ENCODE measurements at regions not wholly inside any gene's neighbourhood (a gene's known extent, or its start where the extent isn't known, plus 50 kb on each side); places are given as distances from the start of the nearest gene placed in this dataset.

DNA sequence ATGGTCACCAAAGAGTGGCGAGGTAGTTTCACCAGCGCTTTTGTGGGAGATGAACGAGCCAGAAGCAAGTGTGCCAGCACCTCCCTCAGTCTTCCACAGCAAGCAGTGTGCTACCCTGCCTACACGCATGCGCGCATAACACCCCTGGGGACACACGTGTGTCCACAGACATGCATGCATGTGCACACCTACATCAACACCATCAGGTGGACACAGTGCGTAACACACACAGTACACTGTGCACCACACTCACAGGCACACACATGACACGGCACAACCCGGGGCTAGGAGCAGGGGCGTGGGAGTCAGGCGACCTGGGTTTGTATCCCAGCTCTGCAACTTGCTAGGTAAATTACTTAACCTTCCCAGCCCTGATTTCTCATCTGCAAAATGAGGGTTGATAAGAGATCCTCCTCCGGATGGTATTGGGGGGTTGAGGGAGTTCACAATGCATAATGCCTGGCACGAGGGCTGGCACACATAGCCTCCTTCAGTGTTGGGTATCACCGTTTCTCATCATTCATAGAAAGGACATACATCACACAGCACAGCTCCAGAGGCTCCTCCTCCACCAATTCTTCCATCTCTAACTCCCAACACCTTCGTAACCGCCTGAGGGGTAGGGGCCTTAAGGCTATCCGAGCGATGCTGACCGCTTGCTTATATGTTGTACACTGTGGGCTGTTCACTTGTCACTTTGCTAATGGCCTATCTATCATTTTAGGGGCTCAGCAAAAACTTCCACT lies 174.9 kb downstream of the SMAD6 start:
- TF ChIP-seq TCF12 (IDR thresholded peaks at IDR 0.05; ENCODE audit: low read depth) (no peak), RAD21 (IDR thresholded peaks at IDR 0.05; ENCODE audit: low read depth) (no peak), REST (IDR thresholded peaks at IDR 0.05; ENCODE audit: low read depth) (no peak), FOXM1 (IDR thresholded peaks at IDR 0.05; ENCODE audit: borderline replicate concordance, low read depth) (no peak), EGR1 (IDR thresholded peaks at IDR 0.05) (no peak), TAF1 (IDR thresholded peaks at IDR 0.05; ENCODE audit: low read depth) (no peak), NFIC (IDR thresholded peaks at IDR 0.05) (no peak), TEAD4 (IDR thresholded peaks at IDR 0.05) (no peak), EP300 (IDR thresholded peaks at IDR 0.05; ENCODE audit: borderline replicate concordance) (no peak), CREB1 (IDR thresholded peaks at IDR 0.05; ENCODE audit: low read depth) (no peak), ZBTB7A (IDR thresholded peaks at IDR 0.05; ENCODE audit: low read depth) (no peak), YY1 (IDR thresholded peaks at IDR 0.05; ENCODE audit: low read depth) (no peak), CEBPB (IDR thresholded peaks at IDR 0.05) (no peak)
- TF ChIP-seq, protein P1, sequence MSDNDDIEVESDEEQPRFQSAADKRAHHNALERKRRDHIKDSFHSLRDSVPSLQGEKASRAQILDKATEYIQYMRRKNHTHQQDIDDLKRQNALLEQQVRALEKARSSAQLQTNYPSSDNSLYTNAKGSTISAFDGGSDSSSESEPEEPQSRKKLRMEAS (IDR thresholded peaks at IDR 0.05) = no peak
- TF ChIP-seq, protein P2, sequence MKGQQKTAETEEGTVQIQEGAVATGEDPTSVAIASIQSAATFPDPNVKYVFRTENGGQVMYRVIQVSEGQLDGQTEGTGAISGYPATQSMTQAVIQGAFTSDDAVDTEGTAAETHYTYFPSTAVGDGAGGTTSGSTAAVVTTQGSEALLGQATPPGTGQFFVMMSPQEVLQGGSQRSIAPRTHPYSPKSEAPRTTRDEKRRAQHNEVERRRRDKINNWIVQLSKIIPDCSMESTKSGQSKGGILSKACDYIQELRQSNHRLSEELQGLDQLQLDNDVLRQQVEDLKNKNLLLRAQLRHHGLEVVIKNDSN (IDR thresholded peaks at IDR 0.05) = no peak

- TF ChIP-seq CREB1 (IDR thresholded peaks at IDR 0.05; ENCODE audit: low read depth) (no peak), NFIC (IDR thresholded peaks at IDR 0.05) (no peak), EP300 (IDR thresholded peaks at IDR 0.05; ENCODE audit: borderline replicate concordance) (no peak), FOXM1 (IDR thresholded peaks at IDR 0.05; ENCODE audit: borderline replicate concordance, low read depth) (no peak), EGR1 (IDR thresholded peaks at IDR 0.05) (no peak), TCF12 (IDR thresholded peaks at IDR 0.05; ENCODE audit: low read depth) (no peak), TEAD4 (IDR thresholded peaks at IDR 0.05) (no peak), YY1 (IDR thresholded peaks at IDR 0.05; ENCODE audit: low read depth) (no peak), REST (IDR thresholded peaks at IDR 0.05; ENCODE audit: low read depth) (no peak), ZBTB7A (IDR thresholded peaks at IDR 0.05; ENCODE audit: low read depth) (no peak), TAF1 (IDR thresholded peaks at IDR 0.05; ENCODE audit: low read depth) (no peak), CEBPB (IDR thresholded peaks at IDR 0.05) (no peak), RAD21 (IDR thresholded peaks at IDR 0.05; ENCODE audit: low read depth) (no peak)
- TF ChIP-seq, protein P1 (IDR thresholded peaks at IDR 0.05) = no peak
- TF ChIP-seq, protein P2 (IDR thresholded peaks at IDR 0.05) = no peak
Measured at GRCh38 chr15:66877477-66878271, 175.6 kb downstream of the SMAD6 start.

DNA sequence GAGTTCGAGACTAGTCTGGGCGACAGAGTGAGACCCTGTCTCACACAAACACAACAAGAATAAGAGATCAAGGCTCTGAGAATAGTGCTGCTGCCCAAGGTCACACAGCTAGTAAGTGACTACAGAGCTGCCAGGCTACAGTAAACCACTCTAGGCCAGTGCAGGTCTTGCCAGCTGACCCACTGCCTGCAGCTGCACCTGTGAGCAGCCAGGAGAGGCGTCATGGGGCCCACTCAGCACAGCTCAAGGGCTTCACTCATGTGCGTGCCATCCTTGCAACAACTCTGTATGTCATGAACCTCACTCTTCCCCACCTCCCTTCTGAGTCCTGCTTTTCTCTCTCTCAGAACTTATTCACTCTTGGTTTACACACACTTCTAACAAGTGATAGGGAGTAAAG lies 176.7 kb downstream of the SMAD6 start:
- no peak for TF ChIP-seq EGR1 (IDR thresholded peaks at IDR 0.05)
- no peak for TF ChIP-seq RAD21 (IDR thresholded peaks at IDR 0.05; ENCODE audit: low read depth)
- no peak for TF ChIP-seq NFIC (IDR thresholded peaks at IDR 0.05)
- TF ChIP-seq, protein P2 (IDR thresholded peaks at IDR 0.05) = no peak
- no peak for TF ChIP-seq TCF12 (IDR thresholded peaks at IDR 0.05; ENCODE audit: low read depth)
- no peak for TF ChIP-seq TAF1 (IDR thresholded peaks at IDR 0.05; ENCODE audit: low read depth)

GRCh38 chr15:66879531-66880368 lies 177.7 kb downstream of the SMAD6 start:
- TF ChIP-seq RAD21 (IDR thresholded peaks at IDR 0.05; ENCODE audit: low read depth) (no peak), EP300 (IDR thresholded peaks at IDR 0.05; ENCODE audit: borderline replicate concordance) (no peak; the same call in 1 of the 2 replicates), EGR1 (IDR thresholded peaks at IDR 0.05) (no peak), REST (IDR thresholded peaks at IDR 0.05; ENCODE audit: low read depth) (no peak), FOXM1 (IDR thresholded peaks at IDR 0.05; ENCODE audit: borderline replicate concordance, low read depth) (no peak), NFIC (IDR thresholded peaks at IDR 0.05) (no peak), YY1 (IDR thresholded peaks at IDR 0.05; ENCODE audit: low read depth) (no peak), TEAD4 (IDR thresholded peaks at IDR 0.05) (no peak), TAF1 (IDR thresholded peaks at IDR 0.05; ENCODE audit: low read depth) (no peak), TCF12 (IDR thresholded peaks at IDR 0.05; ENCODE audit: low read depth) (no peak), CEBPB (IDR thresholded peaks at IDR 0.05) (no peak), ZBTB7A (IDR thresholded peaks at IDR 0.05; ENCODE audit: low read depth) (no peak)
- TF ChIP-seq, protein P2 (IDR thresholded peaks at IDR 0.05) = no peak
- TF ChIP-seq, protein P1 (IDR thresholded peaks at IDR 0.05) = no peak
